22Rv1 (cell line): ENCODE measurements at regions not wholly inside any gene's neighbourhood (a gene's known extent, or its start where the extent isn't known, plus 50 kb on each side); places are given as distances from the start of the nearest gene placed in this dataset.

Source experiments
- H3K27ac ChIP-seq: fragments of 450-650 bp; 2 replicates; pipeline ENCODE4 v1.5.1; 2017
- ZFX ChIP-seq: fragments of 450-650 bp; IDR thresholded peaks from 2 replicates; pipeline ENCODE4 v1.6.1; 2017; ENCODE audit warnings: antibody characterized with exemption, borderline replicate concordance
- TF ChIP-seq, protein P1 (sequence below): fragments of 450-650 bp; IDR thresholded peaks from 2 replicates; pipeline ENCODE4 v1.5.1; 2017; ENCODE audit warnings: mild to moderate bottlenecking

- no peak overlapping the region for H3K27ac ChIP-seq
- TF ChIP-seq ZFX: no peak
- TF ChIP-seq, protein P1, sequence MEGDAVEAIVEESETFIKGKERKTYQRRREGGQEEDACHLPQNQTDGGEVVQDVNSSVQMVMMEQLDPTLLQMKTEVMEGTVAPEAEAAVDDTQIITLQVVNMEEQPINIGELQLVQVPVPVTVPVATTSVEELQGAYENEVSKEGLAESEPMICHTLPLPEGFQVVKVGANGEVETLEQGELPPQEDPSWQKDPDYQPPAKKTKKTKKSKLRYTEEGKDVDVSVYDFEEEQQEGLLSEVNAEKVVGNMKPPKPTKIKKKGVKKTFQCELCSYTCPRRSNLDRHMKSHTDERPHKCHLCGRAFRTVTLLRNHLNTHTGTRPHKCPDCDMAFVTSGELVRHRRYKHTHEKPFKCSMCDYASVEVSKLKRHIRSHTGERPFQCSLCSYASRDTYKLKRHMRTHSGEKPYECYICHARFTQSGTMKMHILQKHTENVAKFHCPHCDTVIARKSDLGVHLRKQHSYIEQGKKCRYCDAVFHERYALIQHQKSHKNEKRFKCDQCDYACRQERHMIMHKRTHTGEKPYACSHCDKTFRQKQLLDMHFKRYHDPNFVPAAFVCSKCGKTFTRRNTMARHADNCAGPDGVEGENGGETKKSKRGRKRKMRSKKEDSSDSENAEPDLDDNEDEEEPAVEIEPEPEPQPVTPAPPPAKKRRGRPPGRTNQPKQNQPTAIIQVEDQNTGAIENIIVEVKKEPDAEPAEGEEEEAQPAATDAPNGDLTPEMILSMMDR: no peak
Measured at GRCh38 chr16:80082906-80083305, 457.9 kb upstream of the DYNLRB2 start.

DNA sequence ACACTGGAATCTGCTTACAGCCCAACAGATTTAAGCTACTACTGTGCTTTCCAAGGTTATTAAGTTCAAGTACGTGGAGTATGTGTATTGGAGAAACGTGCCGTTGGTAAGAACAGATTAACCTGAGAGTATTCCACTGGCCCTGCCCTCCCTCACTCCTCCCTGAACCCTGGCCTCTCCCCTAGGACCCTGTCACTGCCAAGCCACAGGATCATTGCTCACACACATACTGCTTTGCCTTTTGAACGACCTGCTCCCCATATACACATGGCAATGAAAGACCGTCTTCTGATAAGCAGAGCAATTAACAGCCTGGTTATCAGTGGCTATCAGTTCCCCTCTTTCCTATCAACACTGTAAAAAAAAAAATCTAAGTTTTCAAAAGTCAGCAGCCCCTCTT, 458.9 kb upstream of the DYNLRB2 start:
- TF ChIP-seq ZFX: no peak
- TF ChIP-seq, protein P1: no peak
- no peak overlapping the region for H3K27ac ChIP-seq

DNA sequence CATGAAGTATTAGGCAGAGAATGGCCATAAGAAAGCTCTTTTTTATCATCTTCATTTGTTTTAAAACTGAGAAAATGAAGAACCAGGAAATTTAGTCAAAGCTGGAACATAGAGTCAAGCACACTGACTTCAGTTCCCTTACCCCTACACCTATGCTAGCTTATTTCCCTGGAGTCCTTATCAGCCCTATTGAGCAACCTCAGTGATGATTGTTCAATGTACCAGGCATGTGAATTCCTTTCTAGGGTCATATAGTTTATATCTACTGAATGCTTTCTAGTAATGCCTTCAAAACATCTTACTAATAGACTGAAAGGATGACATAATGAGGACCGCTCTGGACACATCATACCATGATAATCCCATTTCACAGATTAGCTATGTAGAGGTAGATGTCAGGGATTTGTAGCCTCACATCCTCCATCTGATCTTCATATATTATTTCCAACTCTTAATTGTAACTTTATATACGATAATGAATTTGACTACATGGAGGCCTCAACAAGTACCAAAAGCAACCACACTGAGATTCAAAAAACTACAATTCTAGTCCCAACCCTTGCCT, 460.4 kb upstream of the DYNLRB2 start:
- H3K27ac ChIP-seq: no peak overlapping the region
- TF ChIP-seq, protein P1: no peak
- TF ChIP-seq ZFX: no peak

- TF ChIP-seq, protein P1: no peak
- no peak for TF ChIP-seq ZFX
- H3K27ac ChIP-seq: no peak overlapping the region
Measured at GRCh38 chr16:80079072-80079471, 461.7 kb upstream of the DYNLRB2 start.

DNA sequence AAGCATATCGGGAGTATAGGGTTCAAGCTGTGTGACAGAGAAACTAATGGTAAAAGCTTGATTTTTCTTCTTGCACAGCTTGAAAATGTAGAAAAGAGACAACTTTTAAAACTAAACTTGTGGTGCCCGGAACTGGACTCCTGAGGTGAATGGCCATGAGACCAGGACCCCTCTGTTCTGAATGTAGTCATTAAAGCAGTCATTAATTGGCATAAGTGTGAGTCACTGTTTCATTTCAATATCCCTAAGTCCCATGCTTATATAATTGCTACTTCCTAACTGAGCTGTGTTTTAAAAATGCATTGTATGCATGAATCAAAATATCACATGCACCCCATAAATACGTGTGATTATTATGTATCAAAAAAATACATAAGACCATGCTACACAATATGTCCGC, 463.1 kb upstream of the DYNLRB2 start:
- H3K27ac ChIP-seq: no peak overlapping the region
- TF ChIP-seq, protein P1: no peak
- TF ChIP-seq ZFX: no peak

DNA sequence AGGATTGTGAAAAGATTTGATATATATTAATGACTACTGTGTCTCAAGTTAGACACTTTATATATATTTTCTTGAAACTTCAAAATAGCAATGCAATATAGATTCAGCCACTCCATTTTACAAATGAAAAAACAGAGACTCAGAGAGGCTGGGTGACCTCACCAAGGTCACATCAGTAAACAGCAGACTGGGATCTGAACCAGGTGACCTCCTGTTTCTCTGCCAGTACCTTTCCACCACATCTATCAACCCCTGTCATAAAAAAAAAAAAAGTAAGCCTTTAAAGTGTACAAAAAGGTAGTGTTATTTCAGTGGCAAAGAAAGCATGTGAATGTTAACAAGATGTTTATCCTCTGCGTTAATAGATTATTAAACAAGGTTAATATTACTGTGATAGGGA, 466.5 kb upstream of the DYNLRB2 start:
- H3K27ac ChIP-seq: no peak overlapping the region
- TF ChIP-seq ZFX: no peak
- TF ChIP-seq, protein P1: no peak

GRCh38 chr16:80071964-80072456, 468.8 kb upstream of the DYNLRB2 start:
- H3K27ac ChIP-seq: no peak overlapping the region
- no peak for TF ChIP-seq ZFX
- TF ChIP-seq, protein P1: no peak
